ENCODE measurements at regions not wholly inside any gene's neighbourhood (a gene's known extent, or its start where the extent isn't known, plus 50 kb on each side); places are given as distances from the start of the nearest gene placed in this dataset.
"Not testable (repeated sequence)": the region's sequence is repeated elsewhere in the genome, so short reads cannot be mapped to it uniquely, and the experiment has no call there.

- DNase-seq (ENCODE audit: low spot score) (peak; percentile 58), ATAC-seq (peak; percentile 89)
Measured at GRCh38 chr2:87258887-87259286, 237.2 kb upstream of the PLGLB1 start.

GRCh38 chr2:87262184-87262702, 240.6 kb upstream of the PLGLB1 start:
- not testable (repeated sequence) for ATAC-seq; DNase-seq (ENCODE audit: low spot score)

- ATAC-seq = peak; percentile 89
- not testable (repeated sequence) for DNase-seq (ENCODE audit: low spot score)
Measured at GRCh38 chr2:87263868-87264518, 242.3 kb upstream of the PLGLB1 start.

- ATAC-seq = peak; percentile 61
- not testable (repeated sequence) for DNase-seq (ENCODE audit: low spot score)
Measured at GRCh38 chr2:87275192-87275591, 253.5 kb upstream of the PLGLB1 start.

GRCh38 chr2:87275974-87276629, 254.5 kb upstream of the PLGLB1 start:
- DNase-seq (ENCODE audit: low spot score) (peak; percentile 58), ATAC-seq (peak; percentile 93)

GRCh38 chr2:87276673-87277072, 255.0 kb upstream of the PLGLB1 start:
- DNase-seq (ENCODE audit: low spot score); ATAC-seq: not testable (repeated sequence)

GRCh38 chr2:87277734-87278133, 256.1 kb upstream of the PLGLB1 start:
- not testable (repeated sequence) for ATAC-seq; DNase-seq (ENCODE audit: low spot score)

- ATAC-seq; DNase-seq (ENCODE audit: low spot score): not testable (repeated sequence)
Measured at GRCh38 chr2:87280596-87281355, 259.1 kb upstream of the PLGLB1 start.

GRCh38 chr2:87283735-87284470, 262.3 kb upstream of the PLGLB1 start:
- not testable (repeated sequence) for ATAC-seq

GRCh38 chr2:87284471-87284772, 262.8 kb upstream of the PLGLB1 start:
- not testable (repeated sequence) for DNase-seq (ENCODE audit: low spot score); ATAC-seq

More at GRCh38 chr2:87283735-87284470, 262.3 kb upstream of the PLGLB1 start:
- not testable (repeated sequence) for DNase-seq (ENCODE audit: low spot score)

- DNase-seq (ENCODE audit: low spot score) = not testable (repeated sequence)
- peak; percentile 66 for ATAC-seq
Measured at GRCh38 chr2:87285139-87285538, 263.5 kb upstream of the PLGLB1 start.

GRCh38 chr2:87290566-87291307, 269.1 kb upstream of the PLGLB1 start:
- peak; percentile 46 for ATAC-seq
- not testable (repeated sequence) for DNase-seq (ENCODE audit: low spot score)

GRCh38 chr2:87291400-87292200, 270.0 kb upstream of the PLGLB1 start:
- peak; percentile 78 for ATAC-seq

GRCh38 chr2:87293931-87294594, 272.4 kb upstream of the PLGLB1 start:
- not testable (repeated sequence) for DNase-seq (ENCODE audit: low spot score); ATAC-seq

More at GRCh38 chr2:87291400-87292200, 270.0 kb upstream of the PLGLB1 start:
- not testable (repeated sequence) for DNase-seq (ENCODE audit: low spot score)

GRCh38 chr2:87295135-87295534, 273.5 kb upstream of the PLGLB1 start:
- ATAC-seq = peak; percentile 60
- DNase-seq (ENCODE audit: low spot score) = not testable (repeated sequence)

GRCh38 chr2:87301349-87301748, 279.7 kb upstream of the PLGLB1 start:
- DNase-seq (ENCODE audit: low spot score); ATAC-seq: not testable (repeated sequence)

- DNase-seq (ENCODE audit: low spot score); ATAC-seq: not testable (repeated sequence)
Measured at GRCh38 chr2:87301871-87302270, 280.2 kb upstream of the PLGLB1 start.

- not testable (repeated sequence) for ATAC-seq; DNase-seq (ENCODE audit: low spot score)
Measured at GRCh38 chr2:87308621-87309020, 287.0 kb upstream of the PLGLB1 start.

All from left lobe of liver (tissue), 2 donors.